HG03175 (cell line): ENCODE measurements at regions not wholly inside any gene's neighbourhood (a gene's known extent, or its start where the extent isn't known, plus 50 kb on each side); places are given as distances from the start of the nearest gene placed in this dataset.
"Not testable (repeated sequence)": the region's sequence is repeated elsewhere in the genome, so short reads cannot be mapped to it uniquely, and the experiment has no call there.

Experiments
- ATAC-seq: cut with Tn5 transposase; IDR thresholded peaks from one replicate; pipeline ENCODE4 v1.9.1; 2021; ENCODE audit warnings: mild to moderate bottlenecking, moderate library complexity; ENCODE audit not compliant: unreplicated experiment

GRCh38 chr21:25489673-25490072 lies 117.6 kb downstream of the MRPL39 start:
- no peak for ATAC-seq

- peak; percentile 75 for ATAC-seq
Observed at GRCh38 chr21:25487046-25487594, 120.2 kb downstream of the MRPL39 start.

DNA sequence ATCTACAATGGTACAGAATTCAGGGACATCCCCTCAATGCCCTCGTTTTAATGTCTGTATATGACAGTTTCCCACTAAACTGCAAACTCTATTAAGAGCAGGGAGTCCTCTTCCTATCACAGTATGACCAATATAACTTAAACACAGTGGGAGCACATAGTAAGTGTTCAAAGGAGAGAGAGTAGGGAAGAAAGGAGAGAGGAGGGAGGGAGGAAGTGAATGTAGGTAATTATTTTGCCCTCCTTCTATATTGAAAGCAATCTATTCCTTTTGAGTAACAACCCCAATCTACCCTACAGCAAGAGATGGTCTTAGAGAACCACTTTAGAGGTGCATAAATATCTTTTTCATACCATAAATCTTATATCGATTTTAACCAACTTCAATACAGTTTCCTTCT lies 121.4 kb downstream of the MRPL39 start:
- no peak for ATAC-seq

- ATAC-seq = no peak
Observed at GRCh38 chr21:25467896-25468295, 139.4 kb downstream of the MRPL39 start.

DNA sequence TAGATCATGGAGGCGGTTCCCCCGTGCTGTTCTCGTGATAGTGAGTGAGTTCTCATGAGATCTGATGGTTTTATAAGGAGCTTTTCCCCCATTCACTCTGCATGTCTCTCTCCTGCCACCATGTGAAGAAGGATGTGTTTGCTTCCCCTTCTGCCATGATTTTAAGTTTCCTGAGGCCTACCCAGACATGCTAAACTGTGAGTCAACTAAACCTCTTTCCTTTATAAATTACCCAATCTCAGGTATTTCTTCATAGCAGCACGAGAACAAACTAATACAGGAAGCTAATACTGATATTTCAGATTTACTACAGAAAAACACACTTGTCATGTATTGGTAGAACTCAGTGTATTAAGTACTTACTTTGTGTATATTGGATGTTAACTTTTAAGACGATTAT lies 140.2 kb downstream of the MRPL39 start:
- not testable (repeated sequence) for ATAC-seq

- no peak for ATAC-seq
Observed at GRCh38 chr21:25466470-25466869, 140.8 kb downstream of the MRPL39 start.

GRCh38 chr21:25465263-25465662 lies 142.0 kb downstream of the MRPL39 start:
- ATAC-seq = no peak

- ATAC-seq = peak; percentile 77
Observed at GRCh38 chr21:25464275-25464674, 143.0 kb downstream of the MRPL39 start.

GRCh38 chr21:25462517-25462971 lies 144.7 kb downstream of the MRPL39 start:
- ATAC-seq = peak; percentile 62

- no peak for ATAC-seq
Observed at GRCh38 chr21:25461725-25462124, 145.6 kb downstream of the MRPL39 start.

GRCh38 chr21:25459993-25460392 lies 147.3 kb downstream of the MRPL39 start:
- no peak for ATAC-seq

DNA sequence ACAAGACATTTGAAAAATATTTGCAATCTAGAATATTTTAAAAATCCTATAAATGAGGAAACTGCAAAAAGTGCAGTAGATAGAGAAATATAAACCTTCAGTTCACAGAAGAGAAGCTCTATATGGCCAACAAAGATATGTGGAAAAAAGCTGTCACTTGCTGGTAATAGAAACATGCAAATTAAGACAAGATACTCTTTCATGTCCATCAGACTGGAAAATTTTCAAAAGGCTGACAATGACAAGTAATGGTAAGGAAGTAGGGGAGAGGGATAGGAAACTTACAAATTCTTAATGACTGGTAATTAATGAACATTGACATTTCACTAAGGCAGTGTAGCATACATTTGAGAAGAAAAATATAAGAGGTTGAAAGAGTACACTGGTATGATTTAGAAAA lies 147.9 kb downstream of the MRPL39 start:
- no peak for ATAC-seq

DNA sequence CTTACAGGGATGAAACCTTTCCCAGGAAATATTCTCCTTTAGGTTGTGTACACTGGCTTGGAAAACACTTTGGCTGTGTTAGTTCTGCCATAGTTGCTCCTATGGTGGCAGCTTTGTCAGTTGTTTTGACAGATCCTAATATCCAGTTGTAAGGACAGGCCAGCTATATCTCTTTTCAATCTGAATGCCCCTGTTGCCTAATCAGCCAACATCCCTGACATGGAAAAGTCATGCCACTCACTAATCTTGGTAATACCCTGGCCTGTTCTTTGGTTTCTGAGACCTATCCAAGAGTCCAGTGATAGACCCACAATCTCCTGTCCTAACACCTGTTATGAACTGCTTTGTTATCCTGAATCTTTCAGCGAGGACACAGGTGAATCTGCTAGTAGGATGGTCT lies 148.8 kb downstream of the MRPL39 start:
- no peak for ATAC-seq

GRCh38 chr21:25457946-25458345 lies 149.3 kb downstream of the MRPL39 start:
- no peak for ATAC-seq

GRCh38 chr21:25457411-25457810 lies 149.9 kb downstream of the MRPL39 start:
- ATAC-seq = peak; percentile 74

GRCh38 chr21:25456672-25457071 lies 150.6 kb downstream of the MRPL39 start:
- ATAC-seq = peak; percentile 55

- no peak for ATAC-seq
Observed at GRCh38 chr21:25453524-25453923, 153.8 kb downstream of the MRPL39 start.

DNA sequence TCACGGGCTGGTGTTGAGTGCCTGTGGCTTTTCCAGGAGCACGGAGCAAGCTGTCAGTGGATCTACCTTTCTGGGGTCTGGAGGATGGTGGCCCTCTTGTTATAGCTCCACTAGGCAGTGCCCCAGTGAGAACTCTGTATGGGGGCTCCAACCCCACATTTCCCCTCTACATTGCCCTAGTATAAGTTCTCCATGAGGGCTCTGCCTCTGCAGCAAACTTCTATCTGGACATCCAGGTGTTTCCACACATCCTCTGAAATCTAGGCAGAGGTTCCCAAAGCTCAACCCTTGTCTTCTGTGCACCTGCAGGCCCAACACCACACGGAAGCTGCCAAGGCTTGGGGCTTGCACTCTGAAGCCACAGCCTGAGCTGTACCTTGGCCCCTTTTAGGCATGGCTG lies 157.3 kb downstream of the MRPL39 start:
- ATAC-seq = no peak

- ATAC-seq = no peak
Observed at GRCh38 chr21:25441835-25442234, 165.4 kb downstream of the MRPL39 start.

DNA sequence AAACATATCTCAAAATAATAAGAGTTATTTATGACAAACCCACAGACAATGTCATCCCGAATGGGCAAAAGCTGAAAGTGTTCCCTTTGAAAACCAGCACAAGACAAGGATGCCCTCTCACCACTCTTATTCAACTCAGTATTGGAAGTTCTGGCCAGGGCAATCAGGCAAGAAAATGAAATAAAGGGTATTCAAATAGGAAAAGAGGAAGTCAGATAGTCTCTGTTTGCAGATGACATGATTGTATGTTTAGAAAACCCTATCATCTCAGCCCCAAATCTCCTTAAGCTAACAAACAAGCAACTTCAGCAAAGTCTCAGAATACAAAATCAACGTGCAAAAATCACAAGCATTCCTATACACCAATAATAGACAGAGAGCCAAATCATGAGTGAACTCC lies 169.8 kb downstream of the MRPL39 start:
- ATAC-seq = not testable (repeated sequence)

DNA sequence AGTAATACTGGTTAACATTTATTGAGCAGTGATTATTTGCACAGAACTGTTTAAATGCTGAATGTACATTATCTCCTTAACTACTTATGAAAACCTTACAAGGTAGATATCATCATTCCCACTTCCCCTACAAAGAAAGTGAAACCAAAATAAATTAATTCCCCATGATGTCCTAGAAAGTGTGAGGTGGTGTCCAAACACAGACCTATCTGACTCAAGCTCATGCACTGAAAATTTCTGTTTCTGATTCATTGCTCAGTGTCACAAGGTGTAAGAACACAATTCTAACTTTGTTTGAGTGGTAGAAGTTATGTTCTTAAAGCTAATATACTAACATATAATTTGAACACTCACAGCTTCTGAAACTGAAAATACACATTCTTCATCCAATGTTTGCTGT lies 178.7 kb downstream of the MRPL39 start:
- ATAC-seq = no peak

GRCh38 chr21:25427828-25428227 lies 179.5 kb downstream of the MRPL39 start:
- no peak for ATAC-seq

- no peak for ATAC-seq
Observed at GRCh38 chr21:25426580-25426979, 180.7 kb downstream of the MRPL39 start.
